ENCODE measurements at regions not wholly inside any gene's neighbourhood (a gene's known extent, or its start where the extent isn't known, plus 50 kb on each side); places are given as distances from the start of the nearest gene placed in this dataset.

DNA sequence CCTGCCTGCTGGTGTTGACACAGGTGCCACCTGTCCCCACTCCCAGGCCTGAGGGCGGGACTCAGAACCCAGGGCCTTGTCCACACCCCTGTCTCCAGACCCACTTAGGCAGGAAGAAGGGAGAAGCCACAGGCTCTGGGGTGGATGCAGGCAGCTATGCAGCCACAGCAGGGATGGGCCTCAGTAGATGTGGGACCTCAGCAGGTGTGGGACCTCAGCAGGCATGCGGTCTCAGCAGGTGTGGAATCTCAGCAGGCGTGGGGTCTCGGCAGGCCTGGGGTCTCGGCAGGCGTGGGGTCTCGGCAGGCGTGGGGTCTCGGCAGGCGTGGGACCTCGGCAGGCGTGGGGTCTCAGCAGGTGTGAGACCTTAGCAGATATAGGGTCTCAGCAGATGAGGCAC is 118.0 kb upstream of the PITRM1 start:
- no peak for ATAC-seq

DNA sequence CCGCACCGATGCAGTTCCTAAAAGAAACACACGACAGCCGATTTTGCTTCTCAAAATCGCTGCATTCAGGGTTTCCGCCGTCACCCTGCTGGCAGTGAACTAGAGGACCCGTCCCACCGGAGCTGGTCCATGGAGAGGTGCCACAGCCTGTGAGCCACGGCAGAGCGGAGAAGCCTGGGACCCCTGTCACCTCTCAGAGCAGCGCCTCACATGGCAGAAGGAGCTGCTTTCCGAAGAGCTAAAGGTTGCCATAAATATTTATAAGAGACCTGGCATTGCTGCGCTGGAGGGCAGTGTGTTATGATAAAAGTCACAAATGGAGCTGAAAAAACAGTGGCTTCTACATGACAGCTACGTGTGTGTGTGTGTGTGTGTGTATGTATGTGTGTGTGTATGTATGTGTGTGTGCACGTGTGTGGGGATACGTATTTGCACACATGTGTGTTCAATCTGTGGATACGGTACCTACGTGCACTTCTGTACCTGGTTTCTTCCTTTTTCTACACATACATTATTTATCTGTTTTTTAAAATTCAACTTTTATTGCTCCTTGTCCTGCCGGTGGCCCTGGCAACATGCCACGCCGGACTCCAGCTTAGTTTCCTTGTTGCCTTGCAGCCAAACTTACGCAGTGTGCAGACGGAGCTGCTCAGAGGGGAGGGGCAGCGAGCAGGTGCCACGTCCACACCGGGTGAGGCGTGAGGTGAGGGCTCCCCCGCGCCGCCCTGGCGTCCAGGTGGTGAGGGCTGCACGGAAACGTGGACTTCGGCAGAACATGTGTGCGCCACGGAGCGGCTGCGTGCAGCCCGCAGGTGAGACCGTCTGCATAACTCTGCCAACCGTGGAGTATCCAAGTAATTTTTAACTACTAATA is 115.2 kb upstream of the PITRM1 start:
- ATAC-seq, result no peak

DNA sequence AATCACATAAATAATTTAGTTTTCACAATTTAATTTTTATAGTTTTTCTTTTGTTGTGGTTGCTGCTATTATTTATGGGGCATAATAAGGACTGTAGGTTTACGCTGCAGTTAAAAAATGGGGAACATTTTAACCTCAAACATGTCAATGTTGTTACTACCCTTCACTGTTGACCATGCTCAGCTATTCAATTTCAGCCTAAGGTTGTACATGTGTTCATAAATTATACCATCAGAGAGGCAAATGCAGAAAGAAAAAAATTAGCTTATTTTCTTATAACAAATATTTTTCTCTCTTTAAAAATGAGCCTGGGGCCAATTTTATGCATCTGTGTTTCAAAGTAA is 110.1 kb upstream of the PITRM1 start:
- ATAC-seq, result no peak

DNA sequence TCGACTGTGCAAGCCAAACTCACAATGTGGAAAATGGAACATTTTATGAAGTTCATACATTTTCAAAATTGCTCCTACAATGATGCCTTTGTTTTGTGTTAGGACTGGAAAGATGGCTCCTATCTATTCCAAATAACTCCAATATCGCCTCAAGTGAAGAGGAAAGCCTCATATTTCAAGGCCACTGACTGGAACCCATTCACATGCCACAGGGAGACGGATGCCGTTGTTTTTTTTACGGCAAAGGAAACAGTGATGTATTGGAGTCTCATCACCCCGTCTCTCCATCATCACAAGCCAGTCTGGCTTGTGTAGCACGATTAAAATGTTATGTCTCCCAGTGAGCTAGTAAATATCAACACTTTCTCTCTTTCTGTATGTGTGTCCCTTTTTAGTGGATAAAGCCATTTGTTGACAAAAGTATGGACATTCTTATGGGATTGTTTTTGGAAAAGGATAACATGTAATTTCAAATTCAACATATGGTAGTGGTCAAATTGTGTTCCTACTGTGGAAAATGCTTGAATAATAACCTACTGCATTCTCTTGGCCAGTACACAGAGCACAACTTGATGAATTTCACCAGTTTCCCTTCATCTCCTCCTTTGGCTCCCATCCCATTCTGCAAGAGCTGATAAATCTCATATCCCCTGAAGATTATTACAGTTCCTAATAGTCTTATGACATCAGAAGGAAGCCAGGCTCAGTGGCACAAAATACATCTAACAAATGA is 109.5 kb upstream of the PITRM1 start:
- ATAC-seq, result no peak

DNA sequence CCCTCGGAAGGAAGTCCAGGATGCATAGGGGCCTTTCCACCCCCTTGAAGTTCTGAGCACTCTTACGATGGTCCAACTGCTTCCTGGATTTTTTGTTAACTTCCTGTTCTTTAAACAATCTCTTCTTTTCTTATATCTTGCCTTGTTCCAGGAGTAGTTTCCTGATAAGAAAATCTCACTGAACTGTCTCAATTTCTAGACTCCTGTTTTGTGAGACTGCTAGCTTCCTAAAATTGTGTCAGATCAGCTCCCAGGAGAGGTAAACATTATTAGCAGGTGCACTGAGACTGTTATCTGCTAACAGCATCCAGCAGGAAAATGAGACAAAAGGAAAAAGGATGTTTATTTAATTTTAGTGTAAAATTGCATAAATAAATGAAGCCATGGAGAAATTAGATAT is 106.2 kb upstream of the PITRM1 start:
- no peak for ATAC-seq

DNA sequence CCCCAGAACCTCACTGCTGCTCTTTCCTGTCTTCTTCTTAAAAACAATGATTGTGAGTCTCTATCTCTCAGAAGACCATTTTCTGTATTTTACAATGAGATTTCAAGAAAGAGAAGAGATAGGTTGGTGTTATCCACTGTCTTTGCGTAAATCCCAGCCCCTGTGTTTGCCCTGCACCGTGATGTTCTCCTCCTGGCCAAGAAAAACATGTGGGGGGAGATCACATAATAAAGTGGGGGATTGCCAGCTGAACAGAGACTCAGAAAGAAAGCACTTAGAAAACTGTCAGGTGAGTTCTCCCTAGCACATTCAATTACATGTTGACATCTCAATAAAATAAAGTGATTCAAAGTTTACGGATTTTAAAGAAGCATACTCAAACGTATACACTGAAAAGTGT is 105.0 kb upstream of the PITRM1 start:
- ATAC-seq, result no peak

DNA sequence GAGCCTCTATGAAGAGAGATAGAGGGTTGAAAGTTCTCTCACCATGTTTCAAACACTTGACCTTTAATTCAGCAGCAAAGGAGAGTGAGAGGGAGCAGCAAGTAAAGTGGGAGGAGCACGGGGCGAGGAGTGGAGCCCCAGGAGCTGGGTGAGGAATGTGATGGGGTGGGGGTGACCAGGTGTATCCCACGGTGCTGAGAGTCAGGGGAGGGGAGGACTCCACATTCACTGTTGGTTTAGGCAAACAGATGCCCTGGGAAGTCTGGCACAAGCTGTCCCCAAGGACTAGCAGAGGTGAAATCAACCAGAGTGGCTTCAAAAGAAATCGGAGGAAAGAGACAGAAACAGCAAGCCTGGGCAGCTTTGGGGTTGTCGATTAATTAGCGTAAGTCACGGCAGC is 101.8 kb upstream of the PITRM1 start:
- no peak for ATAC-seq

DNA sequence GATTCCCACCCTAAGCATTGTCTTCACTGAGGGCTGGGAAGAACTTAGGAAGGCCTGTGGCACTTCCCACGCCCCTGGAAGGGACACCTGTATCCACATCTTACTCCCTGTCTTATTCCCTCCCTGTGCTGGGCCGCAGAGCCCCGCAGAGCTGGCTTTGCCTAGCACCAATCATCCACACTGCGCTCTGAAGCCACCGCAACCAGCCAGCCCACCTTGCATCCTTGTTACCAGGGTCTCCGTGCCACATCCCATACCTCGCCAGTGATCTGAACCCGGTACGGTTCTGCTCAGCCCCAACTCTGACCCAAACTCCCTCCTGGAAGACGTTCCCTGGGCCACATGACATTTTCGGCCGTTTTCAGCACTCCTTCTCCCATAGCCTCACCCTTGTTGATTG is 101.4 kb upstream of the PITRM1 start:
- no peak for ATAC-seq

DNA sequence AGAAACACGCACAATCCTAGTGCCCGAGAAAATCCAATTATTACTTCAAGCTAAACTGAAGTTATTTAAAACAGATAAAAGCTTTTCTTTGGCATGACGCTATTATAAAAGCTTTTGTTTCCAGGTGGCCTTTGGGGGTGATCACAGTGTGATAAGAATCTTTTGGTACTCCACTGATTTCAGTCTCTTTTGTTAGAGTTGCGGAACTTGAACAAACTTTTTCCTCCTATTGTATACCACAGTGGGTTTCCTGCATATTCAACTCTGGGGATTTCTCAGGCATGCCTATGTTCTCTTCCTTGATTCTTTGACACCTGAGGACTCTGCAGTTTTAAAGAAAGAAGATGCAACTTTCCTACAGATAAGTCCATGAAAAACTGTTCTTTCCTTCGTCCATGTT is 99.7 kb upstream of the PITRM1 start:
- no peak for ATAC-seq

DNA sequence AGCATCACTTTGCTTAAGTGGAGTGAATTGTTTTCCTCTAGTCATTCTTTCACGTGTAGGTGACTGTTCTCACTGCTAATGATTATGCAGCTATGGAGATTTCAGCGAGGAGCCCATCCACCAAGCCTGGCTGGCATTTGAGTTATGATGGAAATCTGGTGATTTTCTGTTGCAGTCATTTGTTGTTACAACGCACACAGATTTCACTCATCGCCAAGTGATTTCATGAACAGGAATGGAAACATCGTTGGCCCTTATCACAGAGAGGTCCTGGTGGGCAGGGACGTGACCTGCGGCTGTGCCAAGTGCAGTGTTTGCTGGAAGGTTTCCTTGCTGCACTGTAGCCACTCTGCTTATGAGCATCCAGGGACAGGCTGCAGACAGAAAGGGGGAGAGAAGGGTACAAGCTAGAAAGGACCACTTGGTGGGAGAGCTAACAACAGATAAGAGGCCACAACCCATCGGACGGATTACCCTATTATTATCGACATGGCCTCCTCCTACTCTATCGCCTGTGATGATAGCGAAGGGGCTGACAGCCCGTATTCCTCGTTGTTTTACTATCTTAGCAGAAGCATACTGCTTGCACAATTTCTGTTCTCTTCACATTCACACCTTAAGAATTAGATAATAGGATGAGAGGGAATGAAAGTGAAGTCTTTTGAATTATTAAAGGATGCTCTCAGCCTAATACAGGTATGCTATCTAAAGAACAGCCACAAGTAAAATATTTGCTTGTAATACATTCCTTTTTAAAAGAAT is 99.0 kb upstream of the PITRM1 start:
- ATAC-seq, result no peak

DNA sequence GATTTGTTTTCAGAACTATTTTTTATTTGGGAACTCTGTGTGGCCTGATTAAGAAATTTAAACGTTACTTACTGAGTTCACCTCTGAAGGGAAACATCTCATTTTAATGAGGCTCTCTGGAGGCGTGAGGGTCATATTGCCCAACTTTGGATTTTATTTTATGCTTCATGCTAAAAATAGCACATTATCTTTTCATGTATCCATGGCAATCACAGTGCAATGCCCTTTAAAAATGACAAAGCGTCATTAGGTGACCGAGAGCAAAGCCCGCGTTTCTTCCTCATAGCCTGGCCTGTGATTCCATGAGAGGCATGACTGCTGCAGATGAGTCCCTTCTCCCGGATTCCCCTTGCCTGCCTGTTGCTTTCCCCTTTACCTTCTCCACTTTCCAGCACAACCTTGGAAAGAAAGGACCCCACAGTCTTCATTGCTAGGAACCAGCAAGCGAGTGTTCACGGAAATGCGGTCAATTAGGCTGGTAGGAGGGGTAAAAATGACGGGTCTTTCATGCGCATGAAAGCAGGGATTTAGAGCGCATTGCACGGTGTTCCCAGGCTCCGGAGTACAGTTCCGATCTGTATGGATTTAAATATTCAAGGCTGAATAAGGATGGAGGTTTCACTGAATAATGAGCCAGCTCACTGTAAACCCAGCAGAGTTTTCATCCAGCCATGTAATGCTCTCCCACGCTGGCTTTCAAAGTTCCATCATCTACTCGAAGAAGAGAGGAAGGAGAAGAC is 98.2 kb upstream of the PITRM1 start:
- no peak for ATAC-seq

DNA sequence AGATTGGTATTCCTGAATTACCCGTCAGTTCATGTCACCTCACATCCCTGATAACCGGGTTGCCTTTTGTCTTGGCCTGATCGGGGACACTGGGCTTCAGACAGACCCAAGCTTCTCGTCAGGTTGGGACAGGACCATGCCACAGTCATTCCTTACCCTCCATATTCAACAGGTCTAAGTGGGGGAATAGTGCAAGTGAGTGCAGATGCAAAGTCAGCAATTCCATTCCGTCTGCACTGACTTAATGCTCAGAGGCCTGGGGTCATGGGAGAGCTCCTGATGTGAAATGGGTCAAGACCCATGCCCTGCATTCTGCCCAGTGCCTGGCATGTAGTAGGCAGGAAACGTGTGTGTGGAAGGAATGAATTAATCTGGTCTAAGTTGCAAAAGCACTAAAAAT is 95.4 kb upstream of the PITRM1 start:
- no peak for ATAC-seq

DNA sequence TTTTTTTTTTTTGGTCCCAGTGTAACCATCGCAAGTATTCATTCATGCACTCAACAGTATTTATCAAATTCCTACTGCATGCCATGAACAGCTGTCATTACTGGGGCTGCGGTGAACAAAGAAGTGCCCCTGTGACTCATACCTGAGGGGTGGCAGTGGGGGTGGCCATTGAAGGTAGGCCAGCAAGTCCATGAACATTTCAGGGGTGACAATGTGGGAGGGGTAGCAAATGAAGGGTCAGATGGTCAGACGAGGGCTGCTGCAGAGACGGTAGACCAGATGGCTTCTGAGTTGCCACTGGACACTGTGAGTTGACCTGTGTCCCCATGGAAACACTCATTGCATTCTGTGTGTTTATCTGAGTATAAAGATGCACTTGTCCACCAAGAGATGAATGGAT is 92.5 kb upstream of the PITRM1 start:
- no peak for ATAC-seq

DNA sequence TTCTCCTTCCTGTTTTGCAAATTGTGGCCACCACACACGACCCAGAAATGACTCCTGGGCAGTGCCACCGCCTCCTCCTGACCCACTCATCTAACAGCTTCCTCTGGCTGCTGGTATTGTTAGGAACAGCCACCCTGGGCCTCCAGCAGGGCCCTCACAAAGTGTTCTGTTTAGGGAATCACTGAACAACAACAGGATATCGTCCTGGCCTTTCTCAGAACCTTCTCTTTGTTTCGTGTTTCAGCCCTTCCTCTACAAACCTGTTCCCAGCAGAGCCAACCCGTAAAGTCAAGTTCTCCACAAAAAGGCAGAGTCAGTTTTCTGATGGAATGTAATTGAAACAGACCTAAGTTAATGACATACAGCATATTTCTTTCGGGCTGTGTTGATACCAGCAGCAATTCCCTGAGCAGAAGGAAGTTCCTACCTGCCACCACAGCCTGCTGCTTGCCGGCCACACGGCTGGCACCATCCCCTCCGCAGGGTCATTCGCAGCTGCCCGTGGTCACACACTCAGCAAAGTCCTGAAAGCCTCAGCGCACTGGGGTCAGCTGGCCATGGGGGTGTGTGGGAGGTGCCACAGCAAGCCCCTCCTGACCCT is 91.7 kb upstream of the PITRM1 start:
- ATAC-seq, result no peak

DNA sequence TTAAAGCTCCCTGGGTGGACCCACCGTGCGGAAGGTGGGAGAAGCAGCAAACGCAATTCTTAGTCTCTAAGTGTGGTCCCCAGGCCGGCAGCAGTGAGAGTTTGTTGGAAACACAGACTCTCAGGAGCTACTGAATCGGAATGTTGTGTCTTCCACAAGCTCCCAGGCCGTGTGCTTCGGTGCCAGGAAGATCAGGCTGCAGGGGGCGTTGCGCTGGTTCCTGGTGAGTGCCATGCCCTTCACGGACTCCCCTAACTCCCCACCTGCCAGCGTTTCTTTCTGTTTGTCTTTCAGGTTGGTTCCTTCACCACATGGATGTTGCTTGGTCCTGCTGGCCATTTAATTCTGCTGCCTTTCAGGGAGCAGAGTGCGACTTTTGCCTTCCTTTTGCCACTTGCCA is 91.2 kb upstream of the PITRM1 start:
- no peak for ATAC-seq

DNA sequence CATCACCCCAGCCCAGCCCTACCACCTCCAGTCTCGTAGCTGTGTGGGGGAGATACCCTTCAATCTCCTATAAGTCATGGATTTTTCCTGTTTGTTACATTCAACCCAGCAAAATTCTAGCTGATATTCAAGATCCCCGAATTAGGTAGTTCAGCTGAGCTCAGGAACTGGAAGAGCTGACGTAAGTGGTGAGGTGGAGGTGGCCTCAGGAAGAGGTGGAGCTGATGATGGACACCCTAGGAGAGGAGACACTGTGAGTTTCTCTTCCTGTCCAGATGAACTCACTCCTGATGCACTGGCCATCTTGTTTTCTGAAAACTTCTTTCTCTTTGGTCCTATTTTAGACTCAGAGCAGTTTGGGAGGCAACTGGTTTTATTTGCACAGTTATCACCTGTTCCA is 90.5 kb upstream of the PITRM1 start:
- ATAC-seq, result no peak

DNA sequence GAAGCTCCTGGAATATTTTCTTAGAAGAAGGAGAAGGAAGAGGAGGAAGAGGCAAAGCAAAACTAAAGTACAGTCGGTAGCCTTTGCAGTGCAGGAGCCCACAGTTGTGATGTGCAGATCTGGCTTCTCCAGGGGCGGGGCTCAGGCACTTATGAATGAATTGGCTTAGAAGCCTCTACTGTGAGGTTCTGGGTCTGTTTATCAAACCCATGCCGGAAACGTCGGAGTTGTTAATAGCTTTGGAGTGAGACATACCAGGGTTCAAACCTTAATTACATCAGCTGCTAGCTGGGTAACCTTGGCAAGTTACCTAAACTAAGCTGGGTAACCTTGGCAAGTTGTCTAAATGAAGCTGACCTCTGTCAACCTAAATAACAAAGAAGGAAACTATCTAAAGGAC is 89.3 kb upstream of the PITRM1 start:
- ATAC-seq, result no peak

DNA sequence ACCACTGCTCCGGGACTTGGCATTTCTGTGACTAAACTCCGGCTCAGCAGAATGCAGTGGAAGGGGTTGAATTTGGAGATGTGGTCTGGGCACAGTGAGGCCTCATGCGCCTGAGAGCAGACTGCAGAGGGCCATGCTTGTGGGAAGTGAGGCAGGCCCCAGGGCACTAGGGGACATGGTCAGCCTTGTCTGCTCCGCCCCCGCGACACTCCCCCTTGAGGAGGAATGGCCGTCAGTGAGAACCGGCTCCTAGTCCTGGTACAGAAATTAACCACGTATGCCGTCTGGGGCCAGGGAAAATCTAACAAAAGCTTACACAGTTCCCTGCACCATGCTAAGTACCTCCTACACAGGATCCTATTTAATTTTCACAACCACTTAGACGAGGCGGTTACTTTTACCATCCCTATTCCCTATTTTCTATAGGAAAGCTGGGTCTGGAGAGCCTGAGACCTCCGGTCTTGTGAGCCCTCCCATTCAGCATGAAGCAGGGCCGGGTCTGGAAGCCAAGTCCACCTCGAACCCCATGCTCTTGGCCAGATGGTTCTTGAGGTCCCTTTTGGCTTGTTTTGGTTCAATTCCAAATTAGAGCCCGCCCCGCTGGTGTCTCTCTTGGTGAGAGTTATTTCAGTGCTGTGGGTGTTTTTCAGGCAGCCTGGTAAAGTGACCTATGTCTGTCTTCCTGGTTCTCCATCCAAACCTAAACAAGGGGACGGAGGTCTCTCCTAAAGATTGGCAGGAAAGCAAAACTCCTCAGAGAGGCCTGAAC is 87.7 kb upstream of the PITRM1 start:
- no peak for ATAC-seq

DNA sequence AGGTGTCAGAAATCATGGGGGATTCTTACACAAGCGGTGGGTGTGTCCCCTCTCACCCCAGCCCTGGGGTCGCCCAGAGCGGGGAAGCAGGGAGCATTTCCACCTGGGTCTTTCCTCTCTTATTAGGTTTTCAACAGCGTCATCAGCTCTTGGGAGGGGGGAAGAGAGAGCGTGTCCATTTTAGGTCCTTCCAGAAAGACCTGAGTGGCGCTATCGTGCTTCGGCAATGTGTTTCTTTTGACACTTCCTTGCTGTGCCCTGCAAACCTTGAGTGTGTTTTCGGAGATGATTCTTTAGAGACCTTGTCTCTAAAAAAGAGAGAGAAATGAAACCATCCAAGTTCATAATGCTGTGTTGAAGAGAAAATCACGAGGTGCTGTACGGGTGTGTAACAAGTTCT is 86.9 kb upstream of the PITRM1 start:
- ATAC-seq, result no peak

DNA sequence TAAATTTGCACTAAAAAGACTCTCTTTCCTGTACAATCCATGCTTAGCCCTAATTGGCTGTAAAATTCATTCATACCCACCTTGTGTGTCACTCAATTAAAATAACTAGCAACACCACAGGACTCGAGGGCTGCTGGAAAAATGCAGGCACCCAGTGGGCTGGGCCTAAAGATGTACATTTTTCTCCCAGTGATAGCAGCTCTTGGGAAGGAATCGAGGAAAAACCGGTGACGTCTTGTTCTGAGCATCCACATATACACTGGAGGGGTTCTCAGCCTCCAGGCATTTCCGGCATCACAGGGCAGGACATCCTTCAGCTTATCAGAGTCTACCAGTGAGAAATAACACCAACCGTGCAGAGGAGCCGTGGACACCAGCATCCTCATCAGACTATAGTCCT is 85.8 kb upstream of the PITRM1 start:
- no peak for ATAC-seq

DNA sequence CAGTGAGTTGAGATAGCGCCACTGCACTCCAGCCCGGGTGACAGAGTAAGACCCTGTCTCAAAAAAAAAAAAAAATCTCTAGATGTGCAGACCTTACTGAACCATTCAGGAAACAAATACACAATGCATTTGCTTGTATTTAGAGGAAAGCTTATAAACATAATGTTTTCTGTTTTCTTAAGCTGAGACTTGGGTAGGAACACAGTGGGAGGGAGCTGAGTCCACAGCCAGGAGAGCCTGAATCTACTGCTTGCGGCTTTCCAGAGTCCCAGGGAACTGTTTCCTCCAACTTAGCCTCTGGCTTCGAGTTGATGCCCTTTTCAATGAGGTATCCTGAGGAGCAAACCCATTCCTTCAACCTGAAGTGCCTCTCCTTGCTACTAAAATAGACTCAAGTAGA is 83.0 kb upstream of the PITRM1 start:
- no peak for ATAC-seq

DNA sequence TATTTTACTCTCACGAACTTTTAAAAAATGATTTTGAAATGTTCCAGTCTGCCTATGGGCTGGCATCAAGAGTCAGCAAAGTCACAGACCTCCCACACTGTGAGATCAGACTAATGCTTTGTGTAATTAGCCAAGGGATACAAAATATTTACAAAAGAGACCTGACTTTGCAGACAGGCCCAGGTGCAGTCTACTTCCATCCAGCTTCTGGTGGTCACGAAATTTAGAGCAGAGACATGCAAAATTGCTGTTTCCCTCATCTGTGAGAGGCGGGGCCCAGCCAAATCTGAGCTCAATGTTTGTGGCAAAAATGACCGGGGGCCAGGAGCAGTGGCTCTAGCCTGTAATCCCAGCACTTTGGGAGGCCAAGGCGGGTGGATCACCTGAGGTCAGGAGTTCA is 82.5 kb upstream of the PITRM1 start:
- ATAC-seq, result no peak
